NCI-H1092 treated with DMSO at 0.1 percent for 48 hours (cell line): ENCODE measurements at regions not wholly inside any gene's neighbourhood (a gene's known extent, or its start where the extent isn't known, plus 50 kb on each side); places are given as distances from the start of the nearest gene placed in this dataset.
"Not testable (repeated sequence)": the region's sequence is repeated elsewhere in the genome, so short reads cannot be mapped to it uniquely, and the experiment has no call there.

Experiments
- DNase-seq: peaks from one replicate; lab custom pipeline; 2025; lab: John Stamatoyannopoulos, UW

DNA sequence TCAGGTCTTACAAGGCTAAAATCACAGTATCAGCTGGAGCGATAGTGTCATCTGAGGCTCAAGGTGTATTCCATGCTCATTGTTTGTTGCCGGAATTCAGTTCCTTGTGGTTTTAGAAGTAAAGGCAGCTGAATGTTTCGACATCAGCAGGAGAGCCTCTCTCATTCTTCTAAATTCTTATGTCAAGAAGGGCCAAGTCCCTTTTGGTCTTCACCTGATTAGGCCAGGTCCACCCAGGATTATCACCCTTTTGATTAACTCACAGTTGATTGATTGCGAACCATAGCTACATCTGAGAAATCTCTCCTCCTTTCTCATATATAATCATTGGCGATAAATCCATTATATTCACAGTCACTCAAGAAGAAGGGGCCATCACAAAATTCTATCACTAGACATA, 806.7 kb upstream of the PRMT6 start:
- no peak for DNase-seq

GRCh38 chr1:106254748-106255147, 801.7 kb upstream of the PRMT6 start:
- DNase-seq = no peak

DNA sequence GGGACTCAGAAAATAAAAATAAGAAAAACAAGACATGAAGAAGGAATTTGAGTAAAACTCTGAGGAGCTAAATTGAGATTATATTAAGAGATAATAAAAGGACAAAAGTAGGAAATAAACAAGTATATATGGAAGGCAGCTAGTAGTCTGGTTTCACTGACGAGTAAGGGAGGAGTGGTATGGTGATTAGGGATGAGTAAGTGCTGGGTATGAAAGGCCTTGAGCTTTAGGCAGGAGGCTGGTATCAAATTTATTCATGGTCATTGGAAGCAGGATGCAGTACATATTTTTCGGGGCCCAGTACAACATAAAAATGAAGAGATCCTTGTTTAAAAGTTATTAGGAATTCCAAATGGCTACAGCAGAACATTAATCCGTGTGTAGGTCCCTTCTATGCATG, 789.7 kb upstream of the PRMT6 start:
- no peak for DNase-seq

- DNase-seq = peak; percentile 63
Measured at GRCh38 chr1:106268070-106268469, 788.4 kb upstream of the PRMT6 start.

- DNase-seq = no peak
Measured at GRCh38 chr1:106276871-106277270, 779.6 kb upstream of the PRMT6 start.

- DNase-seq = no peak
Measured at GRCh38 chr1:106277786-106278185, 778.7 kb upstream of the PRMT6 start.

DNA sequence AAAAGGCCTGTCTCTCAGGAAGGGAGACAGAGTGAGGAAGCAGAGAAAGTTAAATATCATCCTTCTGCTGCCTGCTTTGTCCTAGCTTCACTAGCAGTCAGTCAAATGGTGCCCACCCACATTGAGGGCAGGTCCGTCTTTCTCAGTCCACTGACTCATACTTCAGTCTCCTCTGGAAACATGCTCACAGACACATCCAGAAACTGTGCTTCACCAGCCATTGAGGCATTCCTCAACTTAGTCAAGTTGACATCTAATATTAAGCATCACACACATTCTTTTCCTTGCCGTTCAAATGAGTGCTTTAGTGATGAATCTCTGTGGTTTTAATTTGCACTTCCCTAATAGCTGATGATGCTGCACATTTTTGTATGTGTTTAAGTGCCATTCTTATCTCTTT, 777.8 kb upstream of the PRMT6 start:
- no peak for DNase-seq

DNA sequence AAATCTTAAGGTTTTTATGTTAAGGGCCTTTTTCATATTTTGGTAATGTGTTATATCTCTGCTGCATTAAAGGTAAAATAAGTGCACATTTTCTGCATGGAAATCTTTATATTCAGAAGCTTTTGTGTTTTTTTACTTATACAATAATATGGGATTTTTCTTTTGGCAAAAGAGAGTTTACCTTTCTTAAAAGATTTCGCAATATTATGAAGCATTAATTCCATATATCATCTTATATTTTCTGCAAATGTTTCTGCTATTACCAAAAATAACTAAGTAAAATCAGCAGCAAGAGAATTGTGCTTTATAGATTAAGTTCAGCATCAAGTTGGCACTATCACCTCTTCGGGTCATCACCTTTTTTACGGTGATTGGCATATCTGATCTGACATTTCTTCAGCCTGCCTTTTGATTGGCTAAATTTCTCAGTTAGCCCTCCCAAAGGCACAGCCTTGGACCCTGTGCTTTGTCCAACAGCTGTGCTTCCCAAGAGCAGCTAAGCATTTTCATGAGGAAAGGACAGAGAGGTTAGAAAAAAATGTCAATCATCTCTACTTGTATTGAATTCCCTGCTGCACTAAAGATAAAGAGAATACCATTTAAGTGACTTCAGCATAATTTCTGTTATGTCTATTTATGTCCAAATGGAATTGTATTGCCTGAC, 767.1 kb upstream of the PRMT6 start:
- DNase-seq = no peak

DNA sequence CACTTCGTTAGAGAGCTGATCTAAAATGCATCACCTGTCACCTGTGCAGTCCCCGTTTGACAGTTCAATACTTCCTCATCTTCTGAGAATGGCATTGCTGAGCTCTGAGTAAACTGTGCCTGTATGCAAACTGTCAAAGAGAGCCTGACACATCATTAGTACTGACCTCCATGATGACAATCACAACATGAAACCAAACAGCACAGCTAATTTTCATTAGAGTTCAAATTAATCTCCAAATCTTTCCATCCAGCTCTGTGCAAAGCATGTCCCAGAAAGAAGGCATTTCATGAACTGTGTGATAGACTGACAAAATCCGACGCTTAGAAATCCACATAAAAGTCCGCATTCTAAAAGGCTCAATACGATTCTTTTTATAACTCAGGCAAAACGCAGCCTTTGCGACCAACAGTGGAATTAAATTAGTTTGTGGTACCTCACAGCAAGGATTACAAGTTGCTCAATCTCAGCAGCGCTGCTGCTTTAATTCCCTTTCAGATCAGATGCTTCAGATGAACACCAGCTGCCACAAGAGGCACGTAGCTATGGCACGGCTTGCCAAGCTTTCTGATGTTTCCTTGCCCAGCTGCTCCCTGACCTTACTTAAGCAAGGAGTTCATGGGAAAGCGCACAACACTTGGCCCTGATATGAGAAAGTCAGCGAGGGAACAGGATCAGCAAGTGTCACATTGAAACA, 765.5 kb upstream of the PRMT6 start:
- peak; percentile 10 for DNase-seq

DNA sequence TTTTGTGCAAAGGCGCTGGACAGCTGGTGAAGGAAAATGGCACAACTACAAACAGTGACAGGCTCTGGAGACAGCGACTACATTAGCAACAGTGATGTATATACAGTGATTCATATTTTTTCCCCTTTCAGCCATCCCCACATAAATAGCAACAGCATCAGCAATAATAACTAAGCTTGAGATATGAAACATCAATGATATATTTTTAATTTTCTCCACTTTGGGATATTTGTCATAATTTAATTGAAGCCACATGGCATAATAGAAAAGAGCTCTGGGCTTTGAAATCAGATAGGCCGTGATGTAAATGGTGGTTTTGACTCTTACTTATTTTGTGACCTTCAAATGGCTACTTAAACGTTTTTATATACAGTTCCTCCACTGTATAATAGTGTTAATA, 764.3 kb upstream of the PRMT6 start:
- DNase-seq = no peak

DNA sequence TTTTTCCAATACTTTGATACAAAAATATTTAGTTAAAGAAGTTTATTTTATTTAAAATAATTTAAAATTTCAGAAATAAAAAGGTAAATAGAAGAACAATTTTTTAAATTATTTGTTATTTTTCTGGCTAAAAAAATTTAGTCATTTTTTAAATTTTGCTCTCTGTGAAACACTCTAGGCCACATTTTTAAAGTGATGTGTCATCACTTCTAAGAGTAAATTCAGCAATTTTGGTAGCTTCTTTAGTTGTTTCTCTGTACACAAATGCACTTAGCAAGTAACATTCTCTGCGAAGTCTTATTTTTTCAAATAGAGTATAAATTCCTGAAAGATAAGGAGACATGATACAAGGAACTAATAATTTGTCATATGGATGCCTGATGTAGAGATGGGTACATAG, 760.0 kb upstream of the PRMT6 start:
- DNase-seq = no peak

DNA sequence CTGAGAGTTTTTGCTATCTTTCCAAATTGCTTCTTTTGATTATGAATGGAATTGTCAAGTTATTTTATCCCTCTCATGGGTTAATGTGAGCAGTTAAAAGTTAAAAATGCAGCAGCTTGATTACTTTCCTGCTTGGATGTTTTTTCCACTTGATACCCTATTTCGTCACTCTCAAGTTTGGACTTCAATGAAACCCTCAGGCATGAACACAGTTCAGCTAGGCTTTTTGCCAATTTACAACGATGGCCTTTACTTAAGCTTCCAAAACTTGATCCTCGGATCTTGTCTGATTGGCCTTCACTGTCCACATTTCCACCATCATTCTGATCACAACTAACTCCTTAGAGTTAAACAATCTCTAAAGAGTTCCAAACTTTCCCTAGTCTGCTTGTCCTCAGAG, 752.4 kb upstream of the PRMT6 start:
- DNase-seq = no peak

GRCh38 chr1:106319612-106320011, 736.9 kb upstream of the PRMT6 start:
- no peak for DNase-seq

GRCh38 chr1:106325600-106325999, 730.9 kb upstream of the PRMT6 start:
- DNase-seq = no peak

DNA sequence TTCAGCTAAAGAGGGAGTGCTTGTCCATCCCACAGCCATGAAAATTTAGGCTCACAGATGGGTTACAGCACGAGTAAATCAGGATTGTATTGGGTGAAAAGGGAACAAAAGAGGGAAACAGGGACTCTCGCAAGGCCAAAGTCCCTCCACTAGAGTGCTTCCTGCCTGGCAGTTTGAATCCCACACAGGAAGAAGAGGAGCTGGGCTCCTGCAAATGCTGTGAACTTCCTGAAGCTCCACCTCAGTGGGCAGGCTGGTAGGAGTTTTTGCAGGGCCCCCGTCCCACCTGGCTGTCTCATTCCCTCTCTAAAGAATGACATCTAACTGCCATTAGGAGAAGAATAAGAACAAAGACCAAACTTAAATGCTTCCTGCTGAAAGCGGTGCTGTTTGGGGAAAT, 712.0 kb upstream of the PRMT6 start:
- no peak for DNase-seq

- DNase-seq = no peak
Measured at GRCh38 chr1:106360252-106360651, 696.2 kb upstream of the PRMT6 start.

DNA sequence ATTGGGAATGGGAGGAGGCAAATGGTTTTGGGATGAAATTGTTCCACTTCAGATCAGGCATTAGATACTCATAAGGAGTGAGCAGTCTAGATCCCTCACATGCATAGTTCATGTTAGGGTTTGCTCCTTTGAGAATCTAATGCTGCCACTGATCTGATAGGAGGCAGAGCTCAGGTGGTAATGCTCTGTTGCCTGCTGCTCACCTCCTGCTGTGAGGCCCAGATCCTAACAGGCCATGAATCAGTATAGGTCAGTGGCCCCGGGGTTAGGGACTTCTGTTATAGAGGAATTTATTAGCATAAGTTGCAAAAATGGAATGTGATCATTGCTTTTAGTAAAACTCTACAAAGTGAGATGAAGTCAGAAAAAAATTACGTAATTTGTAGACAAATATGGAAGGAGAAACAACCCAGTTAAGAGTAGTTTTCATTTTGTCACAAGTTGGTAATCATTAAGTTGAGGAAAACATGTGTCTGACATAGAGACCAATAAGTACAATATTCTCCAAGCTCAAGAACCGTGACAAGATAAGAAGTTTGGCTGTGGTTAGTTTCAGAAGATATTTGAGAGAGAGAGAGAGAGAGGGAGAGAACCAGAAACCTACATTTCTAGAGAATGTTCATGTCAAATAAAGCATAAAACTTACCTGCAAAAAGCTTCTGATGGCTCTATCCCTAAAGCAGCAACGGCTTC, 689.7 kb upstream of the PRMT6 start:
- DNase-seq = no peak

DNA sequence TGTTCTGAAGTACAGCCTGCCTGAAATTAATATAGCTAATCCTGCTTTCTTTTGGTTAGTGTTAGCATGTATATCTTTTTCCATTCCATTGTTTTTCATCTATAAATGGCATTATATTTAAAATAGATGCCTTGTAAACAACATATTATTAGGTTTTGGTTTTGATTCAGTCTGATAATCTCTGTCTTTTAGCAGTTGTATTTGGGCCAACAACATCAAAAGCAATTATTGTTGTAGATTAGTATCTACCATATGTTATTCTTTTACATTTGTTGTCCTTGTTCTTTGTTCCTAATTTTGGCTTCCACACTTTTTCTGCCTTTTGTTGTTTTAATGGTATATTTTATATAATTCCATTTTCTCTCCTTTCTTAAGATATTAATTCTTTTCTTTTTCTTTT, 678.2 kb upstream of the PRMT6 start:
- DNase-seq = no peak

- no peak for DNase-seq
Measured at GRCh38 chr1:106380772-106381171, 675.7 kb upstream of the PRMT6 start.

GRCh38 chr1:106389160-106389559, 667.3 kb upstream of the PRMT6 start:
- DNase-seq = not testable (repeated sequence)

GRCh38 chr1:106393046-106393445, 663.4 kb upstream of the PRMT6 start:
- DNase-seq = no peak

DNA sequence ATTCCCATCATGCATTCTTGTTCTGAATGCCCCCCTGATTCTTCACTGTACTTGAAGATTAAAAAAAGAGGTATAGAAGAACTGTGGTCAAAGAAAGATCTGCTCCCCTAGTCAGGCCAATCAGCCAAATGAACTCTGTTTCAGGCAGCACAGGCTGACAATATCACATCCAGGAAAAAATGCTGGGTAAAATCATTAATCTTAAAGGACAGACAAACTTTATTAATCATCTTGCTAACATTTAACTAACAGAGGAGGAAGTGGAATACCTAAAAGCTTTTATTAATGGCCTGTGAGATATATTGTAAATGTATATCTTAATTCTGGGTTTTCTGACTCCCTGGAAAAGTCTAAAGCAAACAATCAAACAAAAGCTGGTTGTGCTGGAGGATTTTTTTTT, 660.5 kb upstream of the PRMT6 start:
- no peak for DNase-seq

DNA sequence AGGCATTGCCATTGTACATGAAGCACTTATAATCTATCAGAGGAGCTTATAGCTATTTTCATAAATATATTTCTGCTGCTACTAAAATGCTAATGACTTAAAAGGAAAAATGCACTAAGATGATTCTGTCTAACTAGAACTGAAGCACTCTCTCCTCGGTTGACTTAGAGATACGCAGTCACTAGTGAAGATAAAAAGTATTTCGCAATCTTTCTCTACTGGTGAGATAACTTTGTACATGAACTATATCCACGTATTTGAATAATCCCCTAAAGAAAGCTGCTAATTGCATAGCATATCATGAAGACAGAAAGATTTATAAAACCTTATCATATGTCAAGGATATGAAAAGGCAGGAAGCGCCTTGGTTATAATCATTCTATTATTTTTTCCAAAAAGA, 658.1 kb upstream of the PRMT6 start:
- no peak for DNase-seq
